ENCODE measurements at regions not wholly inside any gene's neighbourhood (a gene's known extent, or its start where the extent isn't known, plus 50 kb on each side); places are given as distances from the start of the nearest gene placed in this dataset.

DNA sequence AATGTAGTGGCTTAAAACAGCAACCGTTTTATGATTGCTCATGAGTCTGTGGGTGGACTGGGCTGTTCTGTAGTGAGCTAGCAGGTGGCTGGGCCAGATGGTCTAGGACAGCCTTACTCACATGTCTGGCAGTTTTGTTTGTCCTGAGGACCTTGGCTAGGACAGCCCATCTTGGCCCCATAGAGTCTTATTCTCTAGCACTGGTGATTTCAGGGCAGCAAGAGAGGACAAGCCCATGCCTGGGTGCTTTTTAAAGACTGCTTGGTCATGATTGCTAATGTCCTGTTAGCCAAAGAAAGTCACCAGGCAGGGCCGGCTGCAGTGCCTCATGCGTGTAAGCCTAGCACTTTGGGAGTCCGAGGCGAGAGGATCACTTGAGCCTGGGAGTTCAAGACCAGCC lies 139.8 kb downstream of the KATNIP start:
- H3K27me3 ChIP-seq (ENCODE audit: control insufficient read depth, insufficient read depth, low read length): no peaks in the 10 kb centered on the region
- no peaks in the 10 kb centered on the region for H3K4me1 ChIP-seq (ENCODE audit: control insufficient read depth in 2 of 3, insufficient read depth in 2 of 3, low read depth in 1 of 3, low read length in 3 of 3)
- H3K4me3 ChIP-seq (ENCODE audit: low read length in 3 of 3): no peak overlapping the region
- intact Hi-C loops (cut with DNase I): no loop called here
- no peak overlapping the region for H3K27ac ChIP-seq (ENCODE audit: low read depth in 2 of 2, low read length in 2 of 2)
- no peaks in the 10 kb centered on the region for H3K36me3 ChIP-seq (ENCODE audit: control insufficient read depth in 2 of 3, insufficient read depth in 3 of 3, low read length in 3 of 3)
- H3K9ac ChIP-seq (ENCODE audit: low read length in 3 of 3): no peak overlapping the region
- no peaks in the 10 kb centered on the region for H3K9me3 ChIP-seq (ENCODE audit: control insufficient read depth in 2 of 3, insufficient read depth in 1 of 3, low read length in 3 of 3)
- FAIRE-seq (no peak), DNase-seq (peak in 1 of 5 donors; percentile 33)
- TF ChIP-seq, protein P1, sequence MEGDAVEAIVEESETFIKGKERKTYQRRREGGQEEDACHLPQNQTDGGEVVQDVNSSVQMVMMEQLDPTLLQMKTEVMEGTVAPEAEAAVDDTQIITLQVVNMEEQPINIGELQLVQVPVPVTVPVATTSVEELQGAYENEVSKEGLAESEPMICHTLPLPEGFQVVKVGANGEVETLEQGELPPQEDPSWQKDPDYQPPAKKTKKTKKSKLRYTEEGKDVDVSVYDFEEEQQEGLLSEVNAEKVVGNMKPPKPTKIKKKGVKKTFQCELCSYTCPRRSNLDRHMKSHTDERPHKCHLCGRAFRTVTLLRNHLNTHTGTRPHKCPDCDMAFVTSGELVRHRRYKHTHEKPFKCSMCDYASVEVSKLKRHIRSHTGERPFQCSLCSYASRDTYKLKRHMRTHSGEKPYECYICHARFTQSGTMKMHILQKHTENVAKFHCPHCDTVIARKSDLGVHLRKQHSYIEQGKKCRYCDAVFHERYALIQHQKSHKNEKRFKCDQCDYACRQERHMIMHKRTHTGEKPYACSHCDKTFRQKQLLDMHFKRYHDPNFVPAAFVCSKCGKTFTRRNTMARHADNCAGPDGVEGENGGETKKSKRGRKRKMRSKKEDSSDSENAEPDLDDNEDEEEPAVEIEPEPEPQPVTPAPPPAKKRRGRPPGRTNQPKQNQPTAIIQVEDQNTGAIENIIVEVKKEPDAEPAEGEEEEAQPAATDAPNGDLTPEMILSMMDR (IDR thresholded peaks at IDR 0.05; ENCODE audit: borderline replicate concordance, extremely low read depth, insufficient read depth): no peak

DNA sequence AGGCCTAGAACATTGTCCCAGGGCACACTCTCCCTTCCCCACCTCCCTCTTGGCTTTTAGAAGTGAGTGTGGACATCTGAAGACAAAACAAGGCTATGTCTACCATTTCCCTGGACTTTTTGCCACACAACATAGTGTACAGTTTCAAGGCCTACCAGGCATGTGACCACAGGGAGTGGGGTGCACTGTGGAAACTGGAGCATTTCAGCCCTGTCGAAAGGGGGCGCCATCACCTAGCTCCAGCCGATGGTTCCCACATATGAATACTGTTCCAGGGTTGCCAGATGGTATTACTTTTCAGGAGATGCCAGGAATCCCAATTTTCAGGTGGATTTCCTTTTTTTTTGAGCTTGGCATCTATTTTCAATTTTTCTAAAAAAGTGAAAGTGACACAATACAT lies 140.7 kb downstream of the KATNIP start:
- Histone ChIP-seq H3K9ac (ENCODE audit: low read length in 3 of 3) (no peak overlapping the region), H3K27ac (ENCODE audit: low read depth in 2 of 2, low read length in 2 of 2) (no peak overlapping the region), H3K4me3 (ENCODE audit: low read length in 3 of 3) (no peak overlapping the region), H3K27me3 (ENCODE audit: control insufficient read depth, insufficient read depth, low read length) (no peaks in the 10 kb centered on the region), H3K36me3 (ENCODE audit: control insufficient read depth in 2 of 3, insufficient read depth in 3 of 3, low read length in 3 of 3) (no peaks in the 10 kb centered on the region), H3K4me1 (ENCODE audit: control insufficient read depth in 2 of 3, insufficient read depth in 2 of 3, low read depth in 1 of 3, low read length in 3 of 3) (no peaks in the 10 kb centered on the region), H3K9me3 (ENCODE audit: control insufficient read depth in 2 of 3, insufficient read depth in 1 of 3, low read length in 3 of 3) (no peaks in the 10 kb centered on the region)
- DNase-seq (peak in 2 of 5 donors; percentile 16 to 49), FAIRE-seq (no peak)
- TF ChIP-seq, protein P1 (IDR thresholded peaks at IDR 0.05; ENCODE audit: borderline replicate concordance, extremely low read depth, insufficient read depth): peak; percentile 24
- intact Hi-C loops (cut with DNase I): no loop called here

DNA sequence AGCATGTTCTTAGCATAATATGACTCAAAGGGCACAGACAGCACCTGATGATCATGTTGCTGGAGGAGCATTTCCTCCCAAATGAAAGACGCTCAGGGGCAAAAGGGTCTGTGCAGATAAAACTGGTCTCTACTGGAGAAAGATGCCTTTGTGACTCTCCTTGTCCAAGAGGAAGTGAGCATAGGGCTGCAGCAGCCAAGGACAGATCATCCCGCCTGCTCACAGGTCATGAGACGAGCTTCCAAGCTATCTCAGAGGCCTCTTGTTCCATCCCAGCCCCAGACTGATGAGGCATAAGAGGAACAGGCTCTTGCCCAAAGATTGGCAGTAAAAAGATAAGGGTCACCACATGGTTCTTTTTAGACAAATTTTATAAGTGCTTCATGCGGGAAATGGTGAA lies 141.8 kb downstream of the KATNIP start:
- H3K9me3 ChIP-seq (ENCODE audit: control insufficient read depth in 2 of 3, insufficient read depth in 1 of 3, low read length in 3 of 3): no peaks in the 10 kb centered on the region
- no peak overlapping the region for H3K9ac ChIP-seq (ENCODE audit: low read length in 3 of 3)
- H3K4me1 ChIP-seq (ENCODE audit: control insufficient read depth in 2 of 3, insufficient read depth in 2 of 3, low read depth in 1 of 3, low read length in 3 of 3): no peaks in the 10 kb centered on the region
- H3K36me3 ChIP-seq (ENCODE audit: control insufficient read depth in 2 of 3, insufficient read depth in 3 of 3, low read length in 3 of 3): no peaks in the 10 kb centered on the region
- intact Hi-C loops (cut with DNase I): no loop called here
- TF ChIP-seq, protein P1 (IDR thresholded peaks at IDR 0.05; ENCODE audit: borderline replicate concordance, extremely low read depth, insufficient read depth): no peak
- no peak overlapping the region for H3K27ac ChIP-seq (ENCODE audit: low read depth in 2 of 2, low read length in 2 of 2)
- no peak for FAIRE-seq
- no peaks in the 10 kb centered on the region for H3K27me3 ChIP-seq (ENCODE audit: control insufficient read depth, insufficient read depth, low read length)
- peak in 1 of 5 donors; percentile 4 for DNase-seq
- H3K4me3 ChIP-seq (ENCODE audit: low read length in 3 of 3): no peak overlapping the region

DNA sequence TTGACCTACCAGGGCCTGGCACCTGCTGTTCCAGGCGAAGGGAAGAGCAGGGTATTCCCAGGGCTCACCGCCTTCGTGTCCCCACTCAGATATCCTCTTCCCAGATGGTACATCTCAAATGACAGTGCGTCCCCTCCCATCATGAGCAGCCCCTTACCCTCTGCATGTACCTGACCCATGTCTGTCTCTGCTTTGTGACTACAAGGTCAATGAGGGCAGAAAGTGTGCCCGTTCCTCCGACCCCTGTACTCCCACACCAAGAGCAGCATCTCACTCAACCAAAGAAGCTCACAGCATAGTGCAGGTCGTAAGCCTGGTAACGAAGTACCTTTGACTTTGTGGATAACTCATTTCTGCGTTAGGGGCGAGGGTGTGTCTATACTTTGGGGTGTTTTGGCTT lies 142.6 kb downstream of the KATNIP start:
- Histone ChIP-seq H3K9me3 (ENCODE audit: control insufficient read depth in 2 of 3, insufficient read depth in 1 of 3, low read length in 3 of 3) (no peaks in the 10 kb centered on the region), H3K4me1 (ENCODE audit: control insufficient read depth in 2 of 3, insufficient read depth in 2 of 3, low read depth in 1 of 3, low read length in 3 of 3) (no peaks in the 10 kb centered on the region), H3K27ac (ENCODE audit: low read depth in 2 of 2, low read length in 2 of 2) (no peak overlapping the region), H3K9ac (ENCODE audit: low read length in 3 of 3) (no peak overlapping the region), H3K27me3 (ENCODE audit: control insufficient read depth, insufficient read depth, low read length) (no peaks in the 10 kb centered on the region), H3K4me3 (ENCODE audit: low read length in 3 of 3) (no peak overlapping the region), H3K36me3 (ENCODE audit: control insufficient read depth in 2 of 3, insufficient read depth in 3 of 3, low read length in 3 of 3) (no peaks in the 10 kb centered on the region)
- TF ChIP-seq, protein P1 (IDR thresholded peaks at IDR 0.05; ENCODE audit: borderline replicate concordance, extremely low read depth, insufficient read depth): no peak
- intact Hi-C loops (cut with DNase I): no loop called here
- peak in 1 of 5 donors; percentile 37 for DNase-seq
- FAIRE-seq: no peak
